Osteoblast (primary cell): ENCODE measurements at regions not wholly inside any gene's neighbourhood (a gene's known extent, or its start where the extent isn't known, plus 50 kb on each side); places are given as distances from the start of the nearest gene placed in this dataset.

Experiments used
- DNase-seq: peaks from one replicate; pipeline ENCODE4 v3.0.0; 2011; ENCODE audit warnings: low spot score, mixed read lengths; ENCODE audit not compliant: insufficient read length; ENCODE audit errors: missing footprints
- H2AFZ ChIP-seq: 2 replicates; pipeline ENCODE4 v1.6.0; 2011; ENCODE audit warnings: mild to moderate bottlenecking, low read length
- H3K27ac ChIP-seq: 2 replicates; pipeline ENCODE4 v1.5.1; 2011; ENCODE audit warnings: mild to moderate bottlenecking, low read depth, low read length, moderate library complexity
- H3K27me3 ChIP-seq: 2 replicates; pipeline ENCODE4 v1.6.0; 2012; ENCODE audit warnings: mild to moderate bottlenecking, control low read depth, inconsistent platforms, low read length, moderate library complexity; ENCODE audit not compliant: insufficient read depth
- H3K36me3 ChIP-seq: 2 replicates; pipeline ENCODE4 v1.5.1; 2011; ENCODE audit warnings: mild to moderate bottlenecking, low read length, control low read depth, moderate library complexity; ENCODE audit not compliant: insufficient read depth
- H3K4me1 ChIP-seq: 2 replicates; pipeline ENCODE4 v1.5.1; 2011; ENCODE audit warnings: mild to moderate bottlenecking, low read length, control low read depth, moderate library complexity; ENCODE audit not compliant: insufficient read depth
- H3K4me2 ChIP-seq: 2 replicates; pipeline ENCODE4 v1.6.0; 2011; ENCODE audit warnings: mild to moderate bottlenecking, low read length; ENCODE audit not compliant: insufficient read depth
- H3K4me3 ChIP-seq: fragments of 200-600 bp; sonication (generic); 3 replicates; pipeline ENCODE4 v1.5.1; 2012; ENCODE audit warnings: mild to moderate bottlenecking, low read length, inconsistent platforms; ENCODE audit not compliant: insufficient read depth
- H3K79me2 ChIP-seq: 2 replicates; pipeline ENCODE4 v1.6.0; 2012; ENCODE audit warnings: mild to moderate bottlenecking, low read length, control low read depth, inconsistent platforms; ENCODE audit not compliant: insufficient read depth
- H3K9me3 ChIP-seq: 2 replicates; pipeline ENCODE4 v1.5.1; 2011; ENCODE audit warnings: low read depth, low read length, control low read depth
- H4K20me1 ChIP-seq: 2 replicates; pipeline ENCODE4 v1.6.0; 2012; ENCODE audit warnings: mild to moderate bottlenecking, low read length, control low read depth; ENCODE audit not compliant: insufficient read depth
- TF ChIP-seq, protein P1 (sequence below): IDR thresholded peaks from 2 replicates; pipeline ENCODE4 v1.5.1; 2011; ENCODE audit warnings: mild to moderate bottlenecking, low read depth, low read length, moderate library complexity; ENCODE audit errors: extremely low read depth

- H2AFZ ChIP-seq, result no peak overlapping the region
- H3K9me3 ChIP-seq, result no peaks in the 10 kb centered on the region
- H3K79me2 ChIP-seq, result no peaks in the 10 kb centered on the region
- peaks cover 31% of the 10 kb centered on the region for H3K4me1 ChIP-seq
- H4K20me1 ChIP-seq, result no peaks in the 10 kb centered on the region
- H3K4me2 ChIP-seq, result no peak overlapping the region
- no peaks in the 10 kb centered on the region for H3K36me3 ChIP-seq
- H3K27me3 ChIP-seq, result no peaks in the 10 kb centered on the region
- H3K27ac ChIP-seq, result no peak overlapping the region
- no peak overlapping the region for H3K4me3 ChIP-seq
- TF ChIP-seq, protein P1, sequence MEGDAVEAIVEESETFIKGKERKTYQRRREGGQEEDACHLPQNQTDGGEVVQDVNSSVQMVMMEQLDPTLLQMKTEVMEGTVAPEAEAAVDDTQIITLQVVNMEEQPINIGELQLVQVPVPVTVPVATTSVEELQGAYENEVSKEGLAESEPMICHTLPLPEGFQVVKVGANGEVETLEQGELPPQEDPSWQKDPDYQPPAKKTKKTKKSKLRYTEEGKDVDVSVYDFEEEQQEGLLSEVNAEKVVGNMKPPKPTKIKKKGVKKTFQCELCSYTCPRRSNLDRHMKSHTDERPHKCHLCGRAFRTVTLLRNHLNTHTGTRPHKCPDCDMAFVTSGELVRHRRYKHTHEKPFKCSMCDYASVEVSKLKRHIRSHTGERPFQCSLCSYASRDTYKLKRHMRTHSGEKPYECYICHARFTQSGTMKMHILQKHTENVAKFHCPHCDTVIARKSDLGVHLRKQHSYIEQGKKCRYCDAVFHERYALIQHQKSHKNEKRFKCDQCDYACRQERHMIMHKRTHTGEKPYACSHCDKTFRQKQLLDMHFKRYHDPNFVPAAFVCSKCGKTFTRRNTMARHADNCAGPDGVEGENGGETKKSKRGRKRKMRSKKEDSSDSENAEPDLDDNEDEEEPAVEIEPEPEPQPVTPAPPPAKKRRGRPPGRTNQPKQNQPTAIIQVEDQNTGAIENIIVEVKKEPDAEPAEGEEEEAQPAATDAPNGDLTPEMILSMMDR, result no peak
- DNase-seq, result no peak
Measured at GRCh38 chr15:62601777-62602545, 436.9 kb upstream of the C2CD4B start.

GRCh38 chr15:62603742-62604141 is 438.7 kb upstream of the C2CD4B start:
- DNase-seq, result peak; percentile 86
- Histone ChIP-seq H3K4me1 (peaks cover 47% of the 10 kb centered on the region), H3K79me2 (peaks cover 5% of the 10 kb centered on the region)

GRCh38 chr15:62605282-62605681 is 437.3 kb upstream of the TPM1 start:
- Histone ChIP-seq H4K20me1 (no peaks in the 10 kb centered on the region), H3K9me3 (no peaks in the 10 kb centered on the region), H3K79me2 (peaks cover 10% of the 10 kb centered on the region), H3K36me3 (no peaks in the 10 kb centered on the region), H3K27ac (no peak overlapping the region), H2AFZ (no peak overlapping the region), H3K4me1 (peaks cover 45% of the 10 kb centered on the region), H3K4me3 (no peak overlapping the region), H3K4me2 (no peak overlapping the region), H3K27me3 (no peaks in the 10 kb centered on the region)
- TF ChIP-seq, protein P1, result no peak
- DNase-seq, result no peak

More at GRCh38 chr15:62603742-62604141, 438.7 kb upstream of the C2CD4B start:
- Histone ChIP-seq H3K36me3 (no peaks in the 10 kb centered on the region), H3K9me3 (no peaks in the 10 kb centered on the region), H3K4me3 (no peak overlapping the region), H3K27ac (peak overlapping the region; percentile 34), H2AFZ (no peak overlapping the region), H3K27me3 (no peaks in the 10 kb centered on the region), H4K20me1 (no peaks in the 10 kb centered on the region), H3K4me2 (no peak overlapping the region)
- TF ChIP-seq, protein P1, result no peak

GRCh38 chr15:62606376-62607113 is 436.0 kb upstream of the TPM1 start:
- H3K4me1 ChIP-seq, result peaks cover 43% of the 10 kb centered on the region
- TF ChIP-seq, protein P1, result no peak

More at GRCh38 chr15:62606376-62607113, 436.0 kb upstream of the TPM1 start:
- peak; percentile 96 for DNase-seq
- Histone ChIP-seq H2AFZ (no peak overlapping the region), H3K27ac (peak overlapping the region; percentile 80), H3K4me2 (peak overlapping the region; percentile 37), H3K79me2 (peaks cover 10% of the 10 kb centered on the region), H3K9me3 (no peaks in the 10 kb centered on the region), H4K20me1 (no peaks in the 10 kb centered on the region), H3K36me3 (no peaks in the 10 kb centered on the region), H3K27me3 (no peaks in the 10 kb centered on the region), H3K4me3 (peak overlapping the region; percentile 15)
